DMS114 treated with DMSO at 0.1 percent for 48 hours (cell line): ENCODE measurements at regions not wholly inside any gene's neighbourhood (a gene's known extent, or its start where the extent isn't known, plus 50 kb on each side); places are given as distances from the start of the nearest gene placed in this dataset.

Experiments
- DNase-seq: peaks from one replicate; lab custom pipeline; 2025; ENCODE audit not compliant: unreplicated experiment; lab: John Stamatoyannopoulos, UW

DNA sequence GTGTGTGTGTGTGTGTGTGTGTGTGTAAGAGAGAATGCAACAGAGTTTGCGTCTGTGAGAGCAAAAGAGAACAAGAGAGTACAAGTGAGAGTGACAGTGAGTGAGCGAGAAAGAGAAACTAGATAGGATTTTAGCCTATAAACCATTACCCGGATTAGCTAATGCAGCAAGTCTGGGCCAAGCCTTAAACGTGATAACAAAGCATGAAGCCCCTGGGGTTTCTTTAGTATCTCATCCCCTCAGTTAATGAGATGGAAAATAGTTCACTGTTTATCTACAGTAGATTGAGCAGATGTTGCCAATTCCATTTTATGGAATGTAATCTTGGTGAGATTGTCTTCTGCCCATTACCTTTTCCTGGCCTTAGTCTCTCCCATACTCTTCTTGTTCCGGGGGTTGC lies 114.5 kb downstream of the MAT2B start:
- no peak for DNase-seq

DNA sequence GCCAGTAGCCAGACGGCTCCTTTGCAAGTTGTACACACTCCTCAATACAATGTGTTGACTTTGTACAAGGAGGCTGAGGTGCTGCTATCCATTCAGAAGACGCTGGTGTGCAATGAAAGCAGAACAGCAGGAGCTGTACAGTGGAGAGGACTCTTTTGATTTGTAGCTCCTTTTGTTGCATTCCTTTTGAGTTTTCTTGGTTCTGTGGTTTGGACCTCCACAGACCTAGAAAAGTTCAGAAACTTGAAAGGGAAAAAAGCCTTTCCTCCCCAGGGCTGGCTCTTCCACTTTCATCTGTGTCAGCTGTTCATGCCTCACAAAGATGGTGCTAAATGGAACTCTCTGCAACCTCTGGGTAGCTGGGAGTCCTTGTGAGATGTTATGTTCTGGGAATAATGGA lies 117.4 kb downstream of the MAT2B start:
- no peak for DNase-seq

DNA sequence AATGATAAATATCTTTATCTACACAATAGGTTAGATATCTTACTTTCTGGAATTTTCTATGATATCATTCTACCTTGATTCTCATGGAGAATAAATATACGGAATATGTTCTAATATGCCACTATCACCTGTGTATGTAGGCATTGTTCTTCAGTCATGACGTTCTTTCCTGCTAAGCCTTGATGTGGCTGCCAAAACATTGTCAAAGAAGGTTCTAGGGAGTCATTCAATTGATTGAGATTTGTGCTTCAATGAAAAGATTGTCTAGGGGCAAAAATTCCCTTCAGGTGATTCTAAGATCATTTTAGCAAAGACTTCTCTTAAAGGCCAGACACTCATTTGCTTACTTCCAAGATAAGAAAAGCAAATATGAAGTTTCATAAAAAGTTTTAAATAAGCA lies 118.1 kb downstream of the MAT2B start:
- DNase-seq = no peak

DNA sequence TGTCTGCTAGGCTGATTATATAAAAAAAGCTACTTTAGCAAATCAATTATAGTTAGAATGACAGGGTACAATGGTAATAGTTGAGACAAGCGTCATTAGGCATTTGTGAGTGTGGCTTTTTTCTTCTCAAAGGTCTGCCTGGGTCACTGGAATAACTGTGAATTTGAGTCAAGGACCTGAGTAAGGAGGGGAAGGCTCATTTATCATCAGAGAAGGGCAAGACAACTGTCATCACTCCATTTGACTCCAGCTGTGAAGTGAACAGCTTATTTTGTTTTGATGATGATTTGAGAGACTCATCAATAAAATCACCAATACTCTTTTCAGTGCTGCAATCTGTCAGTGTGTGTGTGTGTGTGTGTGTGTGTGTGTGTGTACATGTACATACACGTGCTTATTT lies 118.6 kb downstream of the MAT2B start:
- DNase-seq = no peak

DNA sequence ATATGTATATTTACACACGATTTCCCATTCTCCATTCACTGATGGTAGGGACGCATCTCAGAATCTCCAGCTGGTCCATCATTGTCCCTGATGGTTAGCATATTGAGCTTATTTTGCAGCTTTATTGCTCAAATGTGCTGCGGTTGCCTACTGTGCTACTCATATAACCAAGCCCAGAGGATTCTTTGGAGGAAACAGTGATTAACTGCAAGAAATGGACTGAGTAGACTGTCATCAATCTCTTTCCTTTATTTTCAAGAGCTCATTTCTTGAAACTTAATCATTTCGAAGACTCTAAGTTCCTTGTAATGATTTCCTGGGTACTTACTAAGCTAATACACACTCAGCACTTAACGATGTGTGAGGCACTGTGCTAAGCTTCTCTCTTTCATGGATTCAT lies 119.0 kb downstream of the MAT2B start:
- no peak for DNase-seq

DNA sequence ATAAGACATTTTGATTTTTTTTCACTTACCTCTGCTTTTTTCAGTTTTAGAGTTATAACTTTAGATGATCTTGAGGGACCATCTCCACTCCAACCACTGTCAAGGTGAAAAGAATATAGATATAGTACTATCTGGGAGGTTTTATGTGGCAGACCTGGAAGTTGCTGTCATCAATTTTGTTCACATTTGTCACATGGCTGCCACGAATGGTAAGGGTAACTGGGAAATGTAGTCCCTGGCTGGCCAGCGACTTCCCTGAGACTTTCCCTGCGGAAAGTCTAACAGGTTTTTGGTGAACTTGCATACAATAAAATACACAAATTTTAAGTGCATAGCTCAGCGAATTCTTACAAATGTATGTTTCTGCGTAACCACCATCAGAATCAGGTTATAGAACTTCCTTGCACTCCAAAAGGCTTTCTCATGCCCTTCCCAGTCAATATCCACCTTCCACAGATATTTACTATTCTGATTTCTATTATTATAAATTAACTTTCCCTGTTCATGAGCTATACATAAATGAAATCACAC lies 121.5 kb downstream of the MAT2B start:
- no peak for DNase-seq

GRCh38 chr5:163631856-163632255 lies 126.4 kb downstream of the MAT2B start:
- no peak for DNase-seq

DNA sequence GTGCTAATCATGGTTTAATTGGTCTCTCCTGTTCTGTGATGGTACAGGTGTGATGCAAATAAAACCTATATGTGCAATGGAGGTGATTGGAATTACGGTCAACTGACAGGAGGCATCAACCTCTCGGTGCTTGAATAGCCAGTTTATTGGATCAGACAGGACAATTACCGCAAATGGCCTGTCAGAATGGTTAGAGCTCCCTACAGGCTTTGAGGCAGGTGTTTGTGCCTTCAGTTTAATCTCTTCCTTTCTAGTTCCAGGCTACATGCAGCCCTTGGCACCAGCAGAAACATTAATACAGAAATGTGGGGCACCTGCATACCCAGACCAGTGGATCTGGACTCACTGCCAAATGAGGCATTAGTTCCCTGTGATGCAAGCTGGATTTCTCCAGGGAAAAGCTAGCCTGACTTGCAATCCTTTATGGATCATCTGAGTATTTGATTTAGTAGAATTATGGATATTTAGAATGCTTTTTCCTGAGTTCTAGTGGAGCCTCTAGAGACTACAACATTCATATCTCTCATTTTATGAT lies 128.6 kb downstream of the MAT2B start:
- DNase-seq = no peak

DNA sequence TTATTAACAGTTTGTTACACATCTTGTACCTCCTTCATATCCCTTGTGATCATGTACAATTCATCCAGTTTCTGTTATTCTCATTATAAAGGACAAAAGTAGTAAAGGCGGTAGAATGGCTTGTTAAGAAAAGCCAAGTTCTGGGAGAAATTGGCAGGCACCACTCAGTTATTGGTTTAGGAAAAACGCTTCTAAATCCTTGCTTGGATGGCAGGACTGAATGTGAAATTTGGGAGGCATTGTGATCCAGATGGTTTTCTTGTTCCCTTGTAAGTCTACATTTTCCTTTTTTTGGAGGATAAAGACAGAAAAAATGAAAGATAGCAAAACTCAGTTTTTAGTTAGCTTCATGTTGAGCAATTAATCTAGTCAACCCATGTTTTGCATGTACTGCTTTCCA lies 130.2 kb downstream of the MAT2B start:
- DNase-seq = no peak

- no peak for DNase-seq
These were observed 137.5 kb downstream of the MAT2B start for GRCh38 chr5:163642904-163643303.

- no peak for DNase-seq
These were observed 140.3 kb downstream of the MAT2B start for GRCh38 chr5:163645421-163646416.

DNA sequence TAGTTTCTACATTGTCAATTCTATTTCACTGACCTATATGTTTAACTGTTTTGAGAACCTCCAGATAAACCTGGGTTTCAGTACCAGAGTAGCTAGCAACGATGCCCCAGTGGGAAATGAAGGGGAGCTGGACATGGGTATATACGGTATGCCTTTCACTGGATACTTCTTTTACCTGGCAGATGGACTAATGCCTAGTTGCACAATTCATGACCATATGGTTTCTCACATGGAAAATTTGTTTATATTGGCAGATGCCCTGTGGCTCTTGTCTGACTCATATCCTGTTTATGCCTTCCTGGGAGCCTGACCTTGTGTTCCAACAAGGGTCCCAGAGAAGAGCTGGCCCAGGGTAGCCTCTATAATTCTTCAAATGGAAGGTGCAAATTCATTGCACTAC lies 144.1 kb downstream of the MAT2B start:
- no peak for DNase-seq

GRCh38 chr5:163653526-163653925 lies 148.1 kb downstream of the MAT2B start:
- DNase-seq = no peak

DNA sequence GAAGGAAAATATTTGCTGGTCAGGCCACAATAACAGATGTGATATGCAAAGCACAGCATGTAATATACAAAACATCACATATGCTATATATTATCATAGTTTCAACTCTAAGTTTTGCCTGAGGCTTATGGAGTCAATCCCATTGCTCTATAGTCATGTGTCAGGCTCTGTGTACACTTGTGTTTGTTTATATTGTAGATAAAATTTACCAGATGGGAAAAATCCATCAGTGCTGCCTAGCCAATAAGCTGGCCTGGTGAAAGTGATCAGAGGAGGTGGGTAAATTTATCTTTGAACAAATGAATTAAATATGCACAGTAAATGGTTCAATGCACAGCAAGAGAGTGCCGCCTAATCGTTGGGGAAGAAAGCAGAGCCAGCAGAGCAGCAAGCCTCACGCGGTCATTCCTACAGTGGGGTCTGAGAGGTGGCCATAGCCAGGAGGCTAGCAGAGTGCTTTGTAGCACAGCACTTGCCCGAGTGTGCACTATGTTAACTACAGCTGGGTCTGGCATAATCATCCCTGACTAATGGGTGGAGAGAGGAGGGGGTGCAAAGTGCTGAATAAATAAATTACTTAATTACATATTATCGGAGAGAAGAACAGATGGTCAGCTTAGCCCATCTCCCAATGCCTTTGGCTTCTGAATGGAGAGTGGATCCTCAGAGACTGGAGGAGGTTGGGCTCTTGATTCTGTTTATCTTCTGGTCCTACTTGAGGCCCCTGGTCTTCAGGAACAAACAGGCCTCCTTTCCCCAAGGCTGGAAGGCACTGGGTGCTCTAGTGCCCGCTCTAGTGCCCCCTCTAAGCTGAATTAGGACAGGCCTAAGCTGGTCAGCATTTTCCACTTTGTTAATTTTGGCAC lies 153.5 kb downstream of the MAT2B start:
- no peak for DNase-seq

GRCh38 chr5:163659568-163659902 lies 154.1 kb downstream of the MAT2B start:
- no peak for DNase-seq

DNA sequence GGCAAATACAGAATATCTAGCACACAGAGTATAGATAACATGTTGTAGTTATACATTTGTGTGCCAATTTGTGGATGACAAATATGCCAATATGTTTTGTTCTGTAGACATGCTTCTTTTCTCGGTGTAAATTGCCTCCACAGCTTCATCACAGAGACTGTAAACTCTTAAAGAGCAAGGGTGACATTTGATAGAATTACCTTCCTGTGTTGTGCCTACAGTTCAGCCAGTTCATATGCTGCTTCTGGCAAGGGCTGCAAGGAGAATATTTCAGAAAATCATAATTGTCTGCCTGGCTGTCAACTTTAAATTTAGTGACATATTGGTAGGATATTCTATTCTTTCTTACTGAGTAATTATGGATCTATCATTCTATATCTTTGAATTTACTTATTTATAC lies 155.1 kb downstream of the MAT2B start:
- DNase-seq = no peak

DNA sequence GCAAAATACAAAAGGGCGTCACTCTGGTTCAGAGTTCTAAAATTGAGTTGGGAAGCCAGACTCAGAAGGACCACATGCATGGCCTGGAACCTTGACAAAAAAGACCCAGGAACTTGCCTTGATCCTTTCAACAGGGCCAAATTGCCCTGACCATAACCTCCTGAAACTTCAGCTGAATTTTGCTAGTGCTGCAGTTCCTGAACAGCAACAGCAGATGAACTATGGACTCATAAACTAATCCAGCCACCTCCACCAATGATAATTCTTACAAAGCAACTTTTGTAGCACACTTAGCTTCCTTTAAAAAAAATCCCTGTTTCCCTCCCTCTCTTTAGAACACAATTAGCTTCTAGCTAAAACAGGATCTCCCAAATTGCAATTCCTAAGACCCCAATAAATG lies 155.9 kb downstream of the MAT2B start:
- no peak for DNase-seq

DNA sequence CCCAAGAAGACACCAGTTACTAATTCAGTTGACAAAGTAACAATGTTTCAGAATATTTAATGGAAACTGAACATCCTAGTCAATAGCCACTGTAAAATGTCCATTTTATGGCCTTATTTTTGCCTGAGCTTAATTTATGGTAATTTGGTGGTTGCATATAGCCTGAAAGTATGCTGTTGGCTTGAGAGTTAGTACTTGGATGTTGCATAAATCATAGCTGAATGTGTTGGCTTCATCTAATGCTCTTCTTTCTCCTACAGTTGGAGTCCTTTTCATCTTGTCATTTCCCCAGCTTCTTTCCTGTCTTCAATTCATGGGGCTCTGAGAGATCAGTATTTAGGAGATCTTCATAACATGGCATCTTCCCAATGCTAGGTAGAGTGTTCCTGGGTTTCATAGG lies 164.6 kb downstream of the MAT2B start:
- no peak for DNase-seq

GRCh38 chr5:163677092-163677491 lies 171.7 kb downstream of the MAT2B start:
- DNase-seq = no peak

GRCh38 chr5:163682234-163682633 lies 176.8 kb downstream of the MAT2B start:
- DNase-seq = no peak

- no peak for DNase-seq
These were observed 182.0 kb downstream of the MAT2B start for GRCh38 chr5:163687414-163687813.

DNA sequence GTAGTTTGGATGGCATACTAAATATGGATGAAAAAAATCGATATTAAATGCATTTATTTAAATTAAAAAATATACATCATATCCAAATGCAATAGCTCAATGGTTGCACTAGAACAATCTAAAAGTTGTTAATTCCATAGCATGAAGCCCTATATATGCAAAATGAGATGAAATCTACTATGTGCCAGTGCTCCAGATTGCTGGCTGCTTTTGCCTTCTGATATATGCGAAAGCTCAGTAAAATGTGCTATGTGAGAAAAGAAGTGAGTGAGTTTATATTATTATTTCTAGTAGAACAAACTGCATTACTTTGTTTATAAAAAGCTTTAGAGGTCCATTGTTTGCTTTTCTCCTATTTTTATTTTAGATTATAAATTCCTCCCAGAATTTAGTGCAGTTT lies 186.7 kb downstream of the MAT2B start:
- DNase-seq = no peak
